ENCODE measurements at regions not wholly inside any gene's neighbourhood (a gene's known extent, or its start where the extent isn't known, plus 50 kb on each side); places are given as distances from the start of the nearest gene placed in this dataset.

DNA sequence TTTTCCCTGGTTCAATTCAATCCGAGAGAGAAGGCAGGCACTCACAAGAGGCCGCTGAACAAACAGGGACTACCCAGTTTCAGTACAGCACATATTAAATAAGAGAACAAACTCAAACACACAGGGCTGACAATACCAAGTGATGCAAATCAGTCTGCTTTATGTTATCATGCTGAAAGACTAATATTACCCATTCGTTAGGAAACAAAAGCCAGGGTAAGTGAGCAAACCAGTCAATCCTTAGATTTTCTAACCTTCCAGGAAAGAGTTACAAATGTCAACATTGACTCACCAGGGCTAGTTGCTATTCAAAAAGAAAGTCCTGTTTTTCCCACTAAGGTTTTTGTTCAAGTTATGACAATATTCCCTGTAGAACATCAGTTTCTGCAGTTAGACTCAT, 246.2 kb downstream of the C12orf42 start:
- H3K18ac ChIP-seq (ENCODE audit: low read length) = no peak overlapping the region
- H3K27me3 ChIP-seq (ENCODE audit: insufficient read depth, low read length) = no peaks in the 10 kb centered on the region
- no peak overlapping the region for H4K12ac ChIP-seq (ENCODE audit: low read depth, low read length)
- no peak overlapping the region for H3K27ac ChIP-seq (ENCODE audit: low read depth, low read length)
- H3K4me3 ChIP-seq (ENCODE audit: low read depth, low read length) = no peak overlapping the region
- H3K36me3 ChIP-seq (ENCODE audit: control insufficient read depth in 1 of 2, insufficient read depth in 2 of 2, low read length in 2 of 2) = no peaks in the 10 kb centered on the region
- H4K91ac ChIP-seq (ENCODE audit: low read depth, low read length) = no peak overlapping the region
- no peak overlapping the region for H4K8ac ChIP-seq (ENCODE audit: low read depth, low read length)
- H3K79me2 ChIP-seq (ENCODE audit: control insufficient read depth, insufficient read depth, low read length, poor library complexity) = no peaks in the 10 kb centered on the region
- no peak overlapping the region for H2BK120ac ChIP-seq (ENCODE audit: insufficient read depth, low read length, poor library complexity)
- H3K4ac ChIP-seq (ENCODE audit: low read depth, low read length) = no peak overlapping the region
- WGBS (ENCODE audit: extremely low coverage, insufficient coverage, insufficient read length) = no CpG with 5 or more reads among the region's 3 CpGs
- H2AFZ ChIP-seq (ENCODE audit: insufficient read depth, low read length, poor library complexity) = no peak overlapping the region
- no peak overlapping the region for H2AK5ac ChIP-seq (ENCODE audit: low read length)
- H3K9me3 ChIP-seq (ENCODE audit: insufficient read depth, low read depth, low read length) = no peaks in the 10 kb centered on the region
- H3K9ac ChIP-seq (ENCODE audit: low read length) = no peak overlapping the region
- no peak overlapping the region for H2BK12ac ChIP-seq (ENCODE audit: low read length)
- H3K14ac ChIP-seq (ENCODE audit: low read length) = no peak overlapping the region
- H3K23ac ChIP-seq (ENCODE audit: low read length) = no peak overlapping the region
- H2BK5ac ChIP-seq (ENCODE audit: low read depth, low read length, poor library complexity) = no peak overlapping the region
- DNase-seq = no peak
- H3K79me1 ChIP-seq (ENCODE audit: low read length) = no peaks in the 10 kb centered on the region
- H3K4me1 ChIP-seq (ENCODE audit: control insufficient read depth in 1 of 2, insufficient read depth in 2 of 2, low read length in 2 of 2) = no peaks in the 10 kb centered on the region
- no peak overlapping the region for H3K4me2 ChIP-seq (ENCODE audit: low read length)

DNA sequence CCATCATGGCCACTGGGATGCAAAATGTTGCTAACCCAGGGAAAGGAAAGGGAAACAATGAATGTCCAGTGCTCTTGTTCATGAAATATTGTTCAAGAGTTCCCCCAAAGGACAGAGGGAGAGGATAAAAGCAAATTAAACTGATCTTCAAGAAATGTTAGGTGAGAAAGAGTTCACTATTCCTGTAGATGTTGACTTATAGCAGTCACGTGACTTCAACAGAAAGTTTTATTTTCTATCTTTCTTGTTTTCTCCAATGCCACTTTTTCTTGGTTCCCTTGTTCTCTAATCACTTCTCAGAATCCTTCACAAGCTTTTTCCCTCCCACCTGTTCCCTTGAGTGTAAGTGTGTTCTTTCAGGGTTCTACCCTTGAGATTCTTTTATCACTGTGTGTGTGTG, 245.3 kb downstream of the C12orf42 start:
- no peak overlapping the region for H4K91ac ChIP-seq (ENCODE audit: low read depth, low read length)
- no CpG with 5 or more reads among the region's 1 CpG for WGBS (ENCODE audit: extremely low coverage, insufficient coverage, insufficient read length)

More for the DNA sequence above, 245.3 kb downstream of the C12orf42 start:
- no peak overlapping the region for H2AFZ ChIP-seq (ENCODE audit: insufficient read depth, low read length, poor library complexity)
- H3K9me3 ChIP-seq (ENCODE audit: insufficient read depth, low read depth, low read length) = no peaks in the 10 kb centered on the region
- H3K14ac ChIP-seq (ENCODE audit: low read length) = no peak overlapping the region
- no peak overlapping the region for H3K4ac ChIP-seq (ENCODE audit: low read depth, low read length)
- H3K27me3 ChIP-seq (ENCODE audit: insufficient read depth, low read length) = no peaks in the 10 kb centered on the region
- no peaks in the 10 kb centered on the region for H3K4me1 ChIP-seq (ENCODE audit: control insufficient read depth in 1 of 2, insufficient read depth in 2 of 2, low read length in 2 of 2)
- H3K4me2 ChIP-seq (ENCODE audit: low read length) = no peak overlapping the region
- no peak overlapping the region for H4K12ac ChIP-seq (ENCODE audit: low read depth, low read length)
- no peak overlapping the region for H3K4me3 ChIP-seq (ENCODE audit: low read depth, low read length)
- H2BK120ac ChIP-seq (ENCODE audit: insufficient read depth, low read length, poor library complexity) = no peak overlapping the region
- H3K23ac ChIP-seq (ENCODE audit: low read length) = no peak overlapping the region
- H3K79me1 ChIP-seq (ENCODE audit: low read length) = no peaks in the 10 kb centered on the region
- H2AK5ac ChIP-seq (ENCODE audit: low read length) = no peak overlapping the region
- no peak overlapping the region for H3K9ac ChIP-seq (ENCODE audit: low read length)
- H3K18ac ChIP-seq (ENCODE audit: low read length) = no peak overlapping the region
- DNase-seq = no peak
- no peak overlapping the region for H3K27ac ChIP-seq (ENCODE audit: low read depth, low read length)
- no peak overlapping the region for H2BK12ac ChIP-seq (ENCODE audit: low read length)
- no peak overlapping the region for H4K8ac ChIP-seq (ENCODE audit: low read depth, low read length)
- no peak overlapping the region for H2BK5ac ChIP-seq (ENCODE audit: low read depth, low read length, poor library complexity)
- H3K36me3 ChIP-seq (ENCODE audit: control insufficient read depth in 1 of 2, insufficient read depth in 2 of 2, low read length in 2 of 2) = no peaks in the 10 kb centered on the region
- H3K79me2 ChIP-seq (ENCODE audit: control insufficient read depth, insufficient read depth, low read length, poor library complexity) = no peaks in the 10 kb centered on the region

Measured in trophoblast cell (in vitro differentiated cells and primary cell).